Lung (tissue), 11 donors: ENCODE measurements at regions not wholly inside any gene's neighbourhood (a gene's known extent, or its start where the extent isn't known, plus 50 kb on each side); places are given as distances from the start of the nearest gene placed in this dataset.

Experiments
- ATAC-seq: fragments of 200-7000 bp; cut with Tn5 transposase; one replicate; pipeline ENCODE4 v1.9.1; 2020; ENCODE audit warnings: moderate number of reproducible peaks; ENCODE audit not compliant: insufficient read depth, low FRiP score
- DNase-seq, 3 donors: peaks; one replicate each; pipeline ENCODE4 v3.0.0-alpha.2; 2013 to 2017
- H3K27ac ChIP-seq, 2 donors: one replicate each; pipeline ENCODE4 v1.5.1; 2013; ENCODE audit warnings: mild to moderate bottlenecking in 2 of 2, moderate library complexity in 2 of 2, control low read depth in 1 of 2, inconsistent platforms in 1 of 2, low read depth in 1 of 2, low read length in 1 of 2
- H3K27me3 ChIP-seq, 3 donors: one replicate each; pipeline ENCODE4 v1.5.1; 2013; ENCODE audit warnings: low read length in 2 of 3; ENCODE audit not compliant: control insufficient read depth in 3 of 3, insufficient read depth in 3 of 3
- H3K36me3 ChIP-seq, 4 donors: one replicate each; pipeline ENCODE4 v1.5.1; 2013; ENCODE audit warnings: low read length in 4 of 4, mild to moderate bottlenecking in 1 of 4, moderate library complexity in 1 of 4; ENCODE audit not compliant: control insufficient read depth in 4 of 4, insufficient read depth in 4 of 4
- H3K4me1 ChIP-seq, 5 donors: one replicate each; pipeline ENCODE4 v1.5.1; 2013; ENCODE audit warnings: low read length in 5 of 5, mild to moderate bottlenecking in 2 of 5, moderate library complexity in 1 of 5; ENCODE audit not compliant: control insufficient read depth in 5 of 5, insufficient read depth in 5 of 5
- H3K4me3 ChIP-seq: one replicate; pipeline ENCODE4 v1.5.1; 2013; ENCODE audit warnings: mild to moderate bottlenecking, control low read depth, moderate library complexity
- H3K9ac ChIP-seq, 2 donors: one replicate each; pipeline ENCODE4 v1.5.1; 2013; ENCODE audit warnings: low read length in 2 of 2, control low read depth in 1 of 2; ENCODE audit not compliant: insufficient read depth in 1 of 2
- H3K9me3 ChIP-seq, 4 donors: one replicate each; pipeline ENCODE4 v1.5.1; 2013; ENCODE audit warnings: low read length in 3 of 4, mild to moderate bottlenecking in 1 of 4, moderate library complexity in 1 of 4; ENCODE audit not compliant: control insufficient read depth in 4 of 4, insufficient read depth in 3 of 4
- WGBS, 2 donors: extraction: QIAGEN DNeasy Blood & Tissue Kit; methylation state at CpG; one replicate each; pipeline ENCODE4 v1.1.7; 2013; 5-methylcytosine and 5-hydroxymethylcytosine counted together
- TF ChIP-seq, protein P1 (sequence below): IDR thresholded peaks from 2 replicates; pipeline ENCODE4 v1.5.1; 2012; ENCODE audit warnings: mild to moderate bottlenecking; ENCODE audit errors: control extremely low read depth, extremely low read depth
- donor health status: control.
- donor health status: control.
- donor health status: Bipolar disorder and iron deficiency.
- donor health status: healthy.
- donor health status: DM: yes; HTN: yes; CAD: no.

DNA sequence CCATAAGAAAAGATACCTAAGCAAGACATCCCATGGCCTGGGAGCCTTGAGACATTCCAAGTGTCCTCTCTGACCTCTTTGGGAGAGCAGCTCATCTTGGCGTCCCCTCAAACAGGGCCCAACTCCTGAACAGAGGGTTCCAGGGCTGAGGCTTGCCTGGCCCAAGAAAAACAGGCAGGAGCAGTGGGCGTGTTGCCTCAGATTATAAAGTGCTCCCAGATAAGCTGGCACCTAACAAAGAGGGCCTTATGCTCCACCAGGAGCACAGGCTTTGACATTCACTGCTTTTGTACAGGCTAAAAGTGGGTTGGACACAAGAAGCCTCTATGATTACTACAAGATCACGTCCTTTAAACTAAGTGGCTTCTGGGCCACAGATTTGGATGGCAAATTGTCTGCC is 193.1 kb downstream of the FGFR2 start:
- no peak overlapping the region for H3K27ac ChIP-seq
- TF ChIP-seq, protein P1, sequence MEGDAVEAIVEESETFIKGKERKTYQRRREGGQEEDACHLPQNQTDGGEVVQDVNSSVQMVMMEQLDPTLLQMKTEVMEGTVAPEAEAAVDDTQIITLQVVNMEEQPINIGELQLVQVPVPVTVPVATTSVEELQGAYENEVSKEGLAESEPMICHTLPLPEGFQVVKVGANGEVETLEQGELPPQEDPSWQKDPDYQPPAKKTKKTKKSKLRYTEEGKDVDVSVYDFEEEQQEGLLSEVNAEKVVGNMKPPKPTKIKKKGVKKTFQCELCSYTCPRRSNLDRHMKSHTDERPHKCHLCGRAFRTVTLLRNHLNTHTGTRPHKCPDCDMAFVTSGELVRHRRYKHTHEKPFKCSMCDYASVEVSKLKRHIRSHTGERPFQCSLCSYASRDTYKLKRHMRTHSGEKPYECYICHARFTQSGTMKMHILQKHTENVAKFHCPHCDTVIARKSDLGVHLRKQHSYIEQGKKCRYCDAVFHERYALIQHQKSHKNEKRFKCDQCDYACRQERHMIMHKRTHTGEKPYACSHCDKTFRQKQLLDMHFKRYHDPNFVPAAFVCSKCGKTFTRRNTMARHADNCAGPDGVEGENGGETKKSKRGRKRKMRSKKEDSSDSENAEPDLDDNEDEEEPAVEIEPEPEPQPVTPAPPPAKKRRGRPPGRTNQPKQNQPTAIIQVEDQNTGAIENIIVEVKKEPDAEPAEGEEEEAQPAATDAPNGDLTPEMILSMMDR, result no peak
- 66 to 81% methylated on average over 3 of the region's 3 CpGs for WGBS, 2 donors
- no peaks in the 10 kb centered on the region for H3K9me3 ChIP-seq
- no peak overlapping the region for H3K9ac ChIP-seq
- H3K4me1 ChIP-seq, result peaks cover 0 to 5% (median 0%) of the 10 kb centered on the region in 5 donors
- no peaks in the 10 kb centered on the region for H3K27me3 ChIP-seq
- no peak for ATAC-seq
- DNase-seq, result peak in 2 of 3 donors; percentile 21 to 43
- H3K36me3 ChIP-seq, result no peaks in the 10 kb centered on the region
- no peak overlapping the region for H3K4me3 ChIP-seq

DNA sequence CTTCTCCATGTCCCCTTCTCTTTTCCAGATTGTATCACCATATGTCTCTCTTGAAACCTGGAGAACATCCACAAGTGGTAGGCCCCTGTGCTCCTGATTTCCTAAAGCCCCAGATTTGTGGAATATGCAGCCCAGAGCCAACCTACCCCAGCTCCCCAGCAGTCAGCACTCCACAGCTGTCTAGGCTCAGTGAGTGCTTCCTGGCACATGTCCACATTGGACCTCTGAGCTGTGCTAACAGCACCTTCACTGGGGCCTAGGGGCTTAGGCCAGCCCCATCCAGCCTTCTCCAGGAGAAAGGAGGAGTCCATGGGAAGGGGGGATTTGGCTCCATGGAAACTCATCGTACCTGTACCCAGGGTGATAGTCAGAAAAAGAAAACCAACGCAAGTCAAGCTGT is 192.7 kb downstream of the FGFR2 start:
- Histone ChIP-seq H3K27ac (no peak overlapping the region), H3K36me3 (no peaks in the 10 kb centered on the region), H3K4me1 (peaks cover 0 to 5% (median 0%) of the 10 kb centered on the region in 5 donors), H3K9ac (no peak overlapping the region), H3K9me3 (no peaks in the 10 kb centered on the region), H3K27me3 (no peaks in the 10 kb centered on the region), H3K4me3 (no peak overlapping the region)
- TF ChIP-seq, protein P1, result no peak
- DNase-seq (no peak), ATAC-seq (no peak)
- WGBS, 2 donors, result 94 to 100% methylated on average over 2 of the region's 2 CpGs

DNA sequence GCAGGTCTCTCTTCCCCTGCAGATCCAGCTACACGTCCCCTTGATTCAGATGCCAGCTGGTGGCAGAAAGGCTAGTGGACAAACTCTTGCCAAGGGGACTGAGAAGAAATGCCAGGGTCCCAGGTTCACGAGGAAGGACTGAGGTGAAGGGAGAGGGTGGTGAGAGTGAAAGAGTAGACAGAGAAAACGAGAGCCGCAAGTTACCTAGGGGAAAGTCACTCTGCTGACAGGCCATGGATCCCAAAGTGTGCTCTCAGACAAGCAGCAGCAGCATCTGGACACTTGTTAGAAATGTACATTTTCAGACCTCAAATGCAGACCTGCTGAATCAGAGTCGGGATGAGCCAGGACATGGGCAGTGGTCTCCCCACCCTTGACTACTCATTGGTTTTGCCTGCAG is 192.3 kb downstream of the FGFR2 start:
- ATAC-seq, result no peak
- H3K9ac ChIP-seq, result no peak overlapping the region
- H3K4me3 ChIP-seq, result no peak overlapping the region
- 85 to 91% methylated on average over 5 of the region's 5 CpGs for WGBS, 2 donors
- TF ChIP-seq, protein P1, result no peak
- peaks cover 0 to 5% (median 0%) of the 10 kb centered on the region in 5 donors for H3K4me1 ChIP-seq
- no peaks in the 10 kb centered on the region for H3K9me3 ChIP-seq
- no peaks in the 10 kb centered on the region for H3K27me3 ChIP-seq
- H3K36me3 ChIP-seq, result no peaks in the 10 kb centered on the region
- no peak for DNase-seq
- no peak overlapping the region for H3K27ac ChIP-seq

DNA sequence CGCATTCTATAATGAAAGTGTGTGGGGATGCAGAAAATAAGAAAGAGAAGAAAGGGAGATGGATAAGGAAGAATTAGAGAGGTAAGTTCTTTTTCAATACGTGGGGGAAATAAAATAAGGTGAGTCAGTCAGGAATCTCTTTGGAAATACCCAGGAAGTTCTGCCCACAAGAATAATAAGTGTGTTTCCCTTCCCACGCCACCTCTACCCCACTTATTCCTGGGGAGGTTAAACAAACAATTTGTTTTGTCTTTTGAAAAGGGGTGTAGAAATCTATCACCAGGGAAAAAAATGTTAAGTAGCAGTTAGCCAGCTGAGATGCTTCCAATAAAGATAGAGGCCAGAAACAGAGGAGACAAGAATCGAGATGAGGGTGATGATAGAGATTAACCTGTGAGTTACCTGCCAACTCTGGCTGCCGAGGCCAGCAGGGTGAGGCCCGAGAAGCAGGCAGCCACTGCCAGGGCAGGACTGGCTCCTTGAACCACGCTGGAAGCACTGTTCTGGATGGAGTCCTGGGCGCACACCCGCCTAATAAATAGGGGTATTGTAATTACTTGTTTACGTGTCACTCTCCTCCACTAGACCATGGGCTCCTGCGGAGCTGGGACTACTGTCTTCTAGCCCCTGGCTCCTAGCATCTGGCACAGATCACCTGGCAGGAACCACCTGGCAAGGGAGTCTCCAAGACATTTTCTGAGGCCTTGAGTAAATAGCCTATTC is 191.3 kb downstream of the FGFR2 start:
- Histone ChIP-seq H3K9ac (no peak overlapping the region), H3K27ac (no peak overlapping the region)

More for the DNA sequence above, 191.3 kb downstream of the FGFR2 start:
- TF ChIP-seq, protein P1, result no peak
- ATAC-seq, result peak; percentile 71
- Histone ChIP-seq H3K9me3 (no peaks in the 10 kb centered on the region), H3K36me3 (no peaks in the 10 kb centered on the region), H3K27me3 (no peaks in the 10 kb centered on the region), H3K4me3 (no peak overlapping the region), H3K4me1 (peaks cover 0 to 5% (median 0%) of the 10 kb centered on the region in 5 donors)
- DNase-seq, result no peak
- WGBS, 2 donors, result 61 to 71% methylated on average over 11 of the region's 11 CpGs
